Activated CD4-positive, alpha-beta T cell treated with anti-CD3 and anti-CD28 coated beads, Interleukin-2, amount 50 U/mL, for 48 hours (primary cell): ENCODE measurements at regions not wholly inside any gene's neighbourhood (a gene's known extent, or its start where the extent isn't known, plus 50 kb on each side); places are given as distances from the start of the nearest gene placed in this dataset.
"Not testable (repeated sequence)": the region's sequence is repeated elsewhere in the genome, so short reads cannot be mapped to it uniquely, and the experiment has no call there.

Experiments
- DNase-seq, 2 experiments: peaks; one replicate each; pipeline ENCODE4 v3.0.0-alpha.2; 2020

GRCh38 chr18:33853187-33853586 lies 275.2 kb downstream of the ASXL3 start:
- no peak for DNase-seq

- DNase-seq = no peak
These were observed 273.6 kb downstream of the ASXL3 start for GRCh38 chr18:33851546-33852078.

DNA sequence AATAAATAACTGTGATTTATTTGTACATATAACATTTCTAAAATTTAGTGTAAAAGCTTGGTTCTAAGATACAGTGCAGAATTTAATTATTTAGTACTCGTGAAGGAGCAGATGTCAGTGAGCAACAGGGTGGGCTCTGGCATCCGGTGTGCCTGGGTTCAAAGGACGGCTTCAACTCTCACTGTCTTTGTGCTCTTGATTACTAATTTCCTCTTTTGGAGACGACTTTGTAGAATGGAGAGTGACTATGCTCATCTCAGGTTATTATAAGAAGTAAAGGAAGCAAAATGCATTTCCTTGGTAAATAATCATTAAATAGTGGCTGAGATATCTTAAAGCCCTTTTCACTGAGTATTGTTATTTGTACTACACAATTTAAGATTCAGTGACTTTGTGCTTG lies 271.7 kb downstream of the ASXL3 start:
- DNase-seq = no peak

DNA sequence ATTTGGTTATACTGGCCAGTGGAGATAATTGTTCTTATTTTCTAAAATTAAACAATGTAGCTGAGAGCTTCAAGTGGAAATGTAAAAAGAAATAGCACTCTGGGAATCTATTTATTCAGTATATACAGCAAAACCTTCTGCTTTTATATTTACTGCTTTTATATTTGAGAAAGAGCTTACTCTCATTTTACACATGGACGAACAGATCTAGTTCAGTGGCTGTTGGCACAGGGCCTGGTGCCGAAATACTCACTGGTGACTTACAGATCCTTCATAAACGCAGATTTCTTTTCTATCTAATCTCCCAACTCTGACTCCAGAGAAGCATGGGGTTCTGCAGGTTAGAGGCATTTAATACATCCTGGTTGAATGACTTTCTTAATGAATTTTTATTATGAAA lies 266.2 kb downstream of the ASXL3 start:
- no peak for DNase-seq

DNA sequence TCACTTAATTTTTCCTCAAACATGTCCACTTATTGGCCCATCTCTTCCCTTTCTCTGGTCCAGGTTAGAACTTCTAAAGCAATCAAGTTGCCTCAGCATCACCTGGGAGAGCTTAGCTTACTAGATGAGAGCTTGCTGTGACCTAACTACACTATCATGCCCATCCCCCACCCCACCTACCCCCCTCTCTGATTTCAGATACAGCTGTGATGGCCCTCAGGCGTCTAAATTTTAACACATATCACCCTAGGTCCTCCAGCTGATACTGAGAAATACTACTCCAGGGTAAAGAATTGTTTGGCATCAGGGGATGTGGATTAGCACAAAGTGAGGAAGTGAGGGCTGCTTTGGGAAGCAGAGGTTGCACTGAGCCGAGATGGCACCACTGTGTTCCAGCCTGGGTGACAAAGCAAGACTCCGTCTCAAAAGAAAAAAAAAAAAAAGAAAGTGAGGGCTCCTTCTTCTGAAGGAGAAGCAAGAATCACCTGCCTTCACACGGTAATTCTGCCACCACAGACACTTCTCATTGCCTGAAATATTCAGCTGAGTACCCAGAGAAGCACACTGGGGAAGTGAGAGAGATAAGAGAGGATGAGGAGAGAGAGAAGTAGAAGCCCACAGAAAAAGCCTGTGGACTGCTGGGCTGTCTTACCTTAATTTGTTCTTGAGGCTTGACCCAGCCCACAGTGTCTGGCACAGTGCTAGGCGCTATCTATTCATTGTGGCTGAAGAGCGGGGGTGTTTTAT lies 263.4 kb downstream of the ASXL3 start:
- DNase-seq = no peak

DNA sequence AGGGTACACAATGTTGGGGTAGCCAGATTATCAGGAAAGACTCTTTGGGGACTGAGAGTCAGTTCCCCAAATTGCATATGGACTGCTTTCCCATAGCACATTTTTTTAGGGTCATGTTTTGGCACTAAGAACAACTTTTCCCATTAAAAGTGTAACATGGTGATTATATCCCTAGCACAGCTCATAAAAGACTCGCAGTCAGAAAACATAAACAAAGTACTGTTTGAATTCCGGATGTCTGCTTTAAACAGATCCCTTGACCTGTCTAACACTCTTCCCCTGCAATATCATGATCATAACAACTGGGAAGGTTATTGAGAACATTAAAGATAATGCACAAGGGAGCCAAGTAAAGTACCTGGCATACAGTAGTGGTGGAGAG lies 262.2 kb downstream of the ASXL3 start:
- DNase-seq = no peak

GRCh38 chr18:33839452-33840211 lies 261.6 kb downstream of the ASXL3 start:
- DNase-seq = no peak

DNA sequence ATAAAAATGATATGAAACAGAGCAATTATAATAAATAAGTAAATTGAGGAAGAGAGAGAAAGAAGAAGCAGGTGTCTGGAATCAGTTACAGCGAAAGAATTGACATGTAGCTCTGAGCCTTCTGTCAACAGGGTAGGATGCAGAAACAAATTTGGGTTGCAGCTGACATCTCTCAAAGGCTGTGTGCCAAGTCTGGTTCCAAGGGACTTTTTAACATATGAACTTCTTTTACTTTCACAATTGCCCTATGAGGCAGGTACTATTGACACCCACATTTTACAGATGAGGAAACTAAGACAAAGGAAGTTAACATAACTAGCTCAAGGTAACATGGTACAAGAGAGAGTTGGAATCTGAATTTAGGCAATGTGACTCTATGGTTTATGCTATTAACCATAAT lies 260.0 kb downstream of the ASXL3 start:
- no peak for DNase-seq

GRCh38 chr18:33837191-33837590 lies 259.2 kb downstream of the ASXL3 start:
- DNase-seq = no peak

DNA sequence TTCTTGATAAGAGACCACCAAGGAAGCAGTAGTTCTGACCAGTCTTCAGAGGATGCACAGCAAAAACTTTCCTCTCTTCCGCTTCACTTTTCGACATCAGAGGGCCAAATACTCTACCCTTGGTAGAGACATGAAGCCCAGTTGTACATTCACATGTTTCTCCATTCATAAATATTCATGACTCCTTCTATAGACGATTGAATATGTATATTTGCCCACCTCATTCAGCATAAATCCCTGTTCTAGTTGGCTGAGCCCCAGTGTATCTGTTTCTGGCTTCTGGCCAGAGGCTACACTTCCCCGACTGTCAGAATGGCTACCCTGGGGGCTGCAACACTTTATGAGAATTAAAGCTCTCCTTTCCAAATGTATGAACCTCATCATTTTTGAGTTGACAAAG lies 258.5 kb downstream of the ASXL3 start:
- DNase-seq = no peak

GRCh38 chr18:33835419-33835818 lies 257.4 kb downstream of the ASXL3 start:
- DNase-seq = no peak

GRCh38 chr18:33833842-33834241 lies 255.8 kb downstream of the ASXL3 start:
- DNase-seq = no peak

- DNase-seq = no peak
These were observed 253.4 kb downstream of the ASXL3 start for GRCh38 chr18:33831424-33831823.

DNA sequence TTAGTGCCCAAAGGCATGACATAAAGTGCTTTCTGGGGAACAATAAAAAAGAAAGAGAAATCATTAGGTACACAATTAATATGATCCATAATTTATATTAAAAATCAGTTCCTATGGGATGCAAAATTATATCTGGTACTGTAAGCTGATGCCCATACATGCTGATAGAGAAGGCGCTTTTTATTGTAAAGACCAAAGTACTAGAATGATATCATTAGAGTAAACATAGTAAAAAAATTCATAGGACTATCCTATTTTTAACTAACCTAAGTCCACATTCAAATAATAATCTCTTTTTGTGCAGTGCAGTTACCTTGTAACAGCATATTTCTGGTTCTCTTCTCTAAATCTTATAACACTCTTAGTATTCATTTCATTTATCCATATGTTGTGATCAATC lies 252.2 kb downstream of the ASXL3 start:
- DNase-seq = no peak

- no peak for DNase-seq
These were observed 250.9 kb downstream of the ASXL3 start for GRCh38 chr18:33828949-33829348.

DNA sequence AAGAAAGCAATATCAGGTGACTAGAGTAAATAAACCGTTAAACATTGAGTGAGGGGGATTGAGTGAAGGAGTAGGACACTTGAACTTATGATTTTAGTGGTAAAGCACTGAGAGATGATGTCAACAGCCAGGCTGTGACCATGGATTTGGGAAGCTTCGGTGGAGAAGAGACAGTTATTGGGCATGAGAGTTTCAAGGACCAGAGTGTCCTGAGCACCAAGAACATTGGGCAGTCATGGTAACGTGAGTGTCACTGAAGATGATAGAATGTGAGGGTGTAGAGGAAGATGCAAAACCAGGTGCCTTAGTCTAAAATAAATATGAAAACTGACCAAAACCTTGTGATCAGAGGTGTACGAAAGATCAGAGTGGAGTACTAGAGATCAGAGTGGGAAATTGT lies 248.1 kb downstream of the ASXL3 start:
- DNase-seq = no peak

DNA sequence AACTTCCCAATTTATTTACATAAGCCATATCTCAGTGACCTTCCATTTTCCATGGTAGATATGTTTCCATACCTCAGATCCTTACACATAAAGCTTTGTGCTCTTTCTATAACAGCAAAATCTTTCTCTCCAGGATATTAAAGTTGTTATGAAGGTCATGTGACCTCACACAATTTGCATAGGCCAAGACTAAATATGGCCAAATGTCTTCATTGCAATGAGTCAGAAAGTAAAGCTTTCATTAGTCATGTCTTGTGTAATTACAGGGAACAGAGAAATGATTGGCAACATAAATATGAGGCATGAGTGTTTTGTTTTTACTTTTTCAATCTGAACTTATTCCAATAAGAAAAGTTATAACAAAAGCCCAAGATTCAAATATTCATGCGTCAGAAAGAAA lies 243.5 kb downstream of the ASXL3 start:
- no peak for DNase-seq

- no peak for DNase-seq
These were observed 242.7 kb downstream of the ASXL3 start for GRCh38 chr18:33820517-33821371.

DNA sequence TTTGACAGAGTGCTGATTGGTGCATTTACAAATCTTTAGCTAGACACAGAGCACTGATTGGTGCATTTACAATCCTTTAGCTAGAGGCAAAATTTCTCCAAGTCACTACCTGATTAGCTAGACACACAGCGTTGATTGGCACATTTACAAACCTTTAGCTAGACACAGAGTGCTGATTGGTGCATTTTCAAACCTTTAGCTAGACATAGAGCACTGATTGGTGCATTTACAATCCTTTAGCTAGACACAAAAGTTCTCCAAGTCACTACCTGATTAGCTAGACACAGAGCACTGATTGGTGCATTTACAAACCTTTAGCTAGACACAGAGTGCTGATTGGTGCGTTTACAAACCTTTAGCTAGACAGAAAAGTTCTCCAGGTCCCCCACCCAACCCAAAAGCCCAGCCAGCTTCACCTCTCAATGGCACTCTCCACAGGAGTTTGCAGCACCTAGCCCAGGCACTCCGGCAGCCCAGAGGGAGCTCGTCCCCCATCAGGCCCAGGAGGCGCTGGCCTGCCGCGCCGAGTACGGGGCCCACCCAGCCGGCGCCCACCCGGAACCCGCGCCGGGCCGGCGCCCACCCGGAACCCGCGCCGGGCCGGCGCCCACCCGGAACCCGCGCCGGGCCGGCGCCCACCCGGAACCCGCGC lies 241.8 kb downstream of the ASXL3 start:
- DNase-seq = not testable (repeated sequence)

- DNase-seq = no peak
These were observed 240.1 kb downstream of the ASXL3 start for GRCh38 chr18:33818145-33818544.

DNA sequence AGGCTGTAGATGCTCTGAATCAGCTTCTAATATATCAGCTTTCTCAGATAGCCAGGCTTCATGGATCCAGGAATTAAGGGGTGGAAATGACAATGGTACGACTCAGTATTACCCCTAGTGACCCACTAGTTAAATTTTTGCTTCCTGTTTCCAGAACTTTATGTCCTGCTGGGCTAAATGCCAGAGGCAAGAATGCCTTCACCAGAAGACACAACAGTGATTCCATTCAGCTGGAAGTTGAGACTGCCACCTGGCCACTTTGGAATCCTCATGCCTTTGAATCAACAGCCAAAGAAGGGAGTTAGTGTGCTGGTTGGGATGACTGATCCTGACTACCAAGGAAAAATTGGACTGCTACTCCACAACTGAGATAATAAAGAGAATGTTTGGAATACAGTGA lies 239.1 kb downstream of the ASXL3 start:
- no peak for DNase-seq

- no peak for DNase-seq
These were observed 236.5 kb downstream of the ASXL3 start for GRCh38 chr18:33814546-33814945.

GRCh38 chr18:33812186-33812585 lies 234.2 kb downstream of the ASXL3 start:
- DNase-seq = no peak
